SK-N-SH treated with all-trans-retinoic acid at 6 μM for 48 hours (cell line): ENCODE measurements at regions not wholly inside any gene's neighbourhood (a gene's known extent, or its start where the extent isn't known, plus 50 kb on each side); places are given as distances from the start of the nearest gene placed in this dataset.

ENCODE experiments used
- ATAC-seq: fragments of 200-7000 bp; cut with Tn5 transposase; 3 replicates; pipeline ENCODE4 v1.9.1; 2020; ENCODE audit warnings: mild to moderate bottlenecking, moderate library complexity
- ARNTL ChIP-seq: fragments of 450-650 bp; formaldehyde crosslinking; IDR thresholded peaks from 2 replicates; pipeline ENCODE4 v1.5.0; 2020; ENCODE audit warnings: low read depth, mild to moderate bottlenecking, moderate library complexity, borderline replicate concordance
- BACH2 ChIP-seq: fragments of 250-450 bp; sonication (Bioruptor Pico); IDR thresholded peaks from 2 replicates; pipeline ENCODE4 v1.9.0; 2021; ENCODE audit warnings: mild to moderate bottlenecking, borderline replicate concordance
- CREB5 ChIP-seq: fragments of 250-450 bp; sonication (Bioruptor Pico); IDR thresholded peaks from 2 replicates; pipeline ENCODE4 v1.5.1; 2020; ENCODE audit warnings: low read depth, mild to moderate bottlenecking, moderate library complexity
- CSDC2 ChIP-seq: fragments of 250-450 bp; sonication (Bioruptor Pico); IDR thresholded peaks from 2 replicates; pipeline ENCODE4 v1.5.0; 2020; ENCODE audit warnings: mild to moderate bottlenecking, moderate library complexity
- CSRNP3 ChIP-seq: fragments of 250-450 bp; sonication (Bioruptor Pico); IDR thresholded peaks from 2 replicates; pipeline ENCODE4 v1.5.1; 2021; ENCODE audit warnings: mild to moderate bottlenecking, moderate library complexity
- ESRRG ChIP-seq: fragments of 250-450 bp; sonication (Bioruptor Pico); IDR thresholded peaks from 2 replicates; pipeline ENCODE4 v1.6.1; 2021; ENCODE audit warnings: mild to moderate bottlenecking
- GLIS3 ChIP-seq: fragments of 250-450 bp; sonication (Bioruptor Pico); IDR thresholded peaks from 2 replicates; pipeline ENCODE4 v1.5.0; 2020; ENCODE audit warnings: mild to moderate bottlenecking, moderate library complexity
- ISL1 ChIP-seq: fragments of 250-450 bp; sonication (Bioruptor Pico); IDR thresholded peaks from 2 replicates; pipeline ENCODE4 v2.1.2; 2022; ENCODE audit warnings: mild to moderate bottlenecking, moderate library complexity
- OSR1 ChIP-seq: fragments of 250-450 bp; sonication (Bioruptor Pico); IDR thresholded peaks from 2 replicates; pipeline ENCODE4 v1.8.0; 2022; ENCODE audit warnings: moderate library complexity, mild to moderate bottlenecking, inconsistent platforms
- PATZ1 ChIP-seq: fragments of 250-450 bp; sonication (Bioruptor Pico); IDR thresholded peaks from 2 replicates; pipeline ENCODE4 v1.8.0; 2020; ENCODE audit warnings: mild to moderate bottlenecking, moderate library complexity, borderline replicate concordance
- PPARA ChIP-seq: fragments of 250-450 bp; sonication (Bioruptor Pico); IDR thresholded peaks from 2 replicates; pipeline ENCODE4 v1.5.0; 2020; ENCODE audit warnings: mild to moderate bottlenecking, borderline replicate concordance
- RARB ChIP-seq: fragments of 250-450 bp; sonication (Bioruptor Pico); IDR thresholded peaks from 2 replicates; pipeline ENCODE4 v1.8.0; 2021; ENCODE audit warnings: mild to moderate bottlenecking, moderate library complexity
- SNAI2 ChIP-seq: fragments of 250-450 bp; sonication (Bioruptor Pico); IDR thresholded peaks from 2 replicates; pipeline ENCODE4 v1.5.0; 2020; ENCODE audit warnings: mild to moderate bottlenecking, moderate library complexity
- TOX ChIP-seq: fragments of 250-450 bp; sonication (Bioruptor Pico); IDR thresholded peaks from 2 replicates; pipeline ENCODE4 v1.8.0; 2021; ENCODE audit warnings: mild to moderate bottlenecking, moderate library complexity, borderline replicate concordance
- TSHZ2 ChIP-seq: fragments of 250-450 bp; sonication (Bioruptor Pico); IDR thresholded peaks from 2 replicates; pipeline ENCODE4 v1.5.0; 2020; ENCODE audit warnings: mild to moderate bottlenecking, moderate library complexity
- ZC3H10 ChIP-seq: fragments of 250-450 bp; sonication (Bioruptor Pico); IDR thresholded peaks from 2 replicates; pipeline ENCODE4 v1.5.1; 2021; ENCODE audit warnings: mild to moderate bottlenecking, moderate library complexity
- ZFP3 ChIP-seq: fragments of 250-450 bp; sonication (Bioruptor Pico); IDR thresholded peaks from 2 replicates; pipeline ENCODE4 v1.5.0; 2020; ENCODE audit warnings: mild to moderate bottlenecking, moderate library complexity
- ZFP30 ChIP-seq: fragments of 450-650 bp; formaldehyde crosslinking; IDR thresholded peaks from 2 replicates; pipeline ENCODE4 v1.5.0; 2022; ENCODE audit warnings: mild to moderate bottlenecking, moderate library complexity
- ZNF565 ChIP-seq: fragments of 450-650 bp; formaldehyde crosslinking; conservative IDR thresholded peaks from 2 replicates; pipeline ENCODE4 v1.5.0; 2020; ENCODE audit warnings: low read depth, mild to moderate bottlenecking, moderate library complexity
- ZNF70 ChIP-seq: fragments of 450-650 bp; formaldehyde crosslinking; IDR thresholded peaks from 2 replicates; pipeline ENCODE4 v1.5.0; 2020; ENCODE audit warnings: mild to moderate bottlenecking, moderate library complexity
- ZNF8 ChIP-seq: fragments of 450-650 bp; formaldehyde crosslinking; IDR thresholded peaks from 2 replicates; pipeline ENCODE4 v1.5.0; 2020; ENCODE audit warnings: mild to moderate bottlenecking, moderate library complexity

GRCh38 chr14:37900561-37900960 is 305.1 kb downstream of the TTC6 start:
- no peak for TF ChIP-seq ARNTL (CRISPR knock-in tag)
- no peak for TF ChIP-seq PATZ1 (CRISPR knock-in tag)
- TF ChIP-seq RARB, result no peak
- TF ChIP-seq CREB5 (CRISPR knock-in tag), result no peak
- no peak for TF ChIP-seq TOX (CRISPR knock-in tag)
- TF ChIP-seq ZFP30 (CRISPR knock-in tag), result no peak
- no peak for TF ChIP-seq ZNF70 (CRISPR knock-in tag)
- no peak for TF ChIP-seq BACH2
- TF ChIP-seq PPARA (CRISPR knock-in tag), result no peak
- TF ChIP-seq ZFP3, result no peak
- no peak for TF ChIP-seq CSDC2
- TF ChIP-seq GLIS3 (CRISPR knock-in tag), result no peak
- no peak for TF ChIP-seq OSR1 (CRISPR knock-in tag)
- no peak for TF ChIP-seq ZC3H10 (CRISPR knock-in tag)
- TF ChIP-seq ZNF8 (CRISPR knock-in tag), result no peak
- no peak for TF ChIP-seq CSRNP3 (CRISPR knock-in tag)
- TF ChIP-seq ESRRG, result no peak
- TF ChIP-seq ISL1 (CRISPR knock-in tag), result no peak
- TF ChIP-seq ZNF565, result no peak
- no peak for ATAC-seq

GRCh38 chr14:37901978-37902377 is 305.7 kb upstream of the SSTR1 start:
- ATAC-seq, result no peak
- TF ChIP-seq CSDC2 (no peak), CSRNP3 (CRISPR knock-in tag) (no peak), CREB5 (CRISPR knock-in tag) (no peak), ZNF8 (CRISPR knock-in tag) (no peak), TSHZ2 (CRISPR knock-in tag) (no peak)

GRCh38 chr14:37903343-37904191 is 304.1 kb upstream of the SSTR1 start:
- ATAC-seq, result 0 out of 3 replicates have a peak, but pooled peaks have one; percentile 36
- TF ChIP-seq ESRRG (no peak), OSR1 (CRISPR knock-in tag) (no peak), SNAI2 (CRISPR knock-in tag) (no peak), ARNTL (CRISPR knock-in tag) (no peak), BACH2 (no peak), PATZ1 (CRISPR knock-in tag) (no peak), ISL1 (CRISPR knock-in tag) (no peak), ZNF70 (CRISPR knock-in tag) (no peak), PPARA (CRISPR knock-in tag) (no peak), TSHZ2 (CRISPR knock-in tag) (no peak), TOX (CRISPR knock-in tag) (no peak), RARB (no peak)
